ENCODE measurements at regions not wholly inside any gene's neighbourhood (a gene's known extent, or its start where the extent isn't known, plus 50 kb on each side); places are given as distances from the start of the nearest gene placed in this dataset.

DNA sequence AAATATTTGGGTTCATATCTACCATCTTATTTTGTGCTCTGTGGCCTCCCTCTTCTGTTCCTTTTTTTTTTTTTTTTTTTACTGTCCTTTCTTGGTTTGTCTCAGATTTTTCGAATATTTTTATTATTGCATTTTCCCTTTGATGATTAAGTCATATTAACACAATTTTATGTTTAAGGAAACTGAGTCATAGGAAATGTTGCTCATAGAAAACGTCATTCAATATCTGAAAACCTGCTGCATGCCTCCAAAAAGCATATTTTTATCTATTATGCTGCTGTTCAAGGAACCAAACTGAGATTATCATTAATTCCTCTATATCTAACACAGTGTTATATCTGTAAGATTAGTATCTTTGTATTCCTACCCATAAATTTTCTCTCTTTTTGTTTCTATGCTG lies 614.3 kb upstream of the SLC8A1 start:
- DNase-seq (ENCODE audit: low spot score), result no peak

GRCh38 chr2:41068740-41069139 lies 616.9 kb upstream of the SLC8A1 start:
- no peak for DNase-seq (ENCODE audit: low spot score)

DNA sequence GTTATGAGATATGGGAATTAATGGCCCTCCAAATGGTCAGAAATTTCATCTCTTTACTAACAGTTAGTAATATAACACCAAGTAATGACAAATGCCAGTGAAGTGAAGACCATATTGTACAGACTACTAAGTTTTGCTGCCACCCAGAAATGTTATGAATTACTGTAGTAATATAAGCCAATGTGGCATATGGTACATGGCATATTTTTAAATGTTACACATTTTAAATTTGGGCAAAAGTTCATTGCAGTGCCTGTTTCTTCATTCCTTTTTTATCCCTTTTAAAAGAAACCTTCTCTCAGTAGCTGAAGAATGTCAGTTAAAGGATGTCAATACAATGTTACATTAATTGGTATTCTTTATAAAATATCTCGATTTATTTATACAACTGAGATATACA lies 626.5 kb upstream of the SLC8A1 start:
- no peak for DNase-seq (ENCODE audit: low spot score)

DNA sequence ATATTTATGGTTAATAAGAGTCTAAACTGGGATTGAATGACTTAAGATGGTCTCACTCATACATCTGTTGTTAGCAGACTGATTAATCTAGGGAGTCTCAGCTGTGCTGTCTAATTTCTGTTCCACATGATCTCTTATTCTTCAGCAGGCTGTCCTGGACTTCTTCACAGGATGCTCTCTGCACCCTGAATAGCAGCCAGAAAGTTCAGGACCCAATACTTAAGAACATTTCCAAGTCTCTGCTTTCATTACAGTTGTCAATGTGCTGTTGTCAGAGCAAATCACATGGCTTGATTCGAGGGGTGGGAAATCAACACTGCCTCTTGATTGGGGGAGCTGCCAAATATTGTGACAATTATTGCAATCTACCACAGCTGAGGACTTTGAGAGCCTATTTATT lies 627.1 kb upstream of the SLC8A1 start:
- no peak for DNase-seq (ENCODE audit: low spot score)

DNA sequence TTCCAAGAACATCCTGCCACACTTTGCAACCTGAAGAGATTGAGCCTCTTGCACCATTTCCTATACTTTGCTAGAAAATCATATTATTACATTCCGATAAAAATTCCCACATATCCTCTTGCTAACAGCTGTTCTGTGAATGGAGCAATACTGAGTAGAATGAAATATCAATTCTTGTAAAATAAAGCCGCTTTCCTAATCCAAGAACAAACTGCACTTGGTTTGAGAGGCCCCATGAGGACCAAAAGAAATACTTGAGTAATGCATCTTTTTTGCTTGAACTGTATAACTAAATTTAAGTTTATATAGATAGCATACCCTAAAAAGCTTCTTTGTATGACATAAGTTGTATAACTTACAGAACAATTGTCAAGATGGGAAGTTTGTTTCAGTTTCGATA lies 632.4 kb upstream of the SLC8A1 start:
- no peak for DNase-seq (ENCODE audit: low spot score)

DNA sequence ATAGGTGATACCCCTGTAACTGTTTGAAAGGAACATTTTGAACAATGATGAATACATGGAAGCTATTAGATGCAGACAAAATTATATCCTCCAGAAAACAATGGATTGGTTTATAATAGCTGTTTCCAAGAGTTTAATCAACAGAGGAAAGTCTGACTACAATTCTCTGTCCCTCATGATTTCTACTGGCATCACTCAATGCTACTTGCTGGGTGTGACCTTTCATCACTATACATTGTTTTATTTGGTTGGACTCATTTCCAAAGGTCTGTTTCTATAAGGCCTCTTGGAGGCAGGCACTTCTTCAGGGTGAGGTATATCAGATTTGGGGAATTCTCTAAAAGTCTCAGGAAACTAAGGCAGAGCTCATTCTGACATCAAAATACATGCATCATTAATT lies 636.1 kb upstream of the SLC8A1 start:
- no peak for DNase-seq (ENCODE audit: low spot score)

GRCh38 chr2:41101281-41101680 lies 649.4 kb upstream of the SLC8A1 start:
- no peak for DNase-seq (ENCODE audit: low spot score)

GRCh38 chr2:41109744-41110143 lies 657.9 kb upstream of the SLC8A1 start:
- DNase-seq (ENCODE audit: low spot score), result no peak

GRCh38 chr2:41111836-41112627 lies 660.1 kb upstream of the SLC8A1 start:
- no peak for DNase-seq (ENCODE audit: low spot score)

GRCh38 chr2:41116106-41116797 lies 664.4 kb upstream of the SLC8A1 start:
- no peak for DNase-seq (ENCODE audit: low spot score)

- DNase-seq (ENCODE audit: low spot score), result no peak
These were observed 667.6 kb upstream of the SLC8A1 start for GRCh38 chr2:41119489-41119888.

- no peak for DNase-seq (ENCODE audit: low spot score)
These were observed 671.5 kb upstream of the SLC8A1 start for GRCh38 chr2:41123341-41123740.

DNA sequence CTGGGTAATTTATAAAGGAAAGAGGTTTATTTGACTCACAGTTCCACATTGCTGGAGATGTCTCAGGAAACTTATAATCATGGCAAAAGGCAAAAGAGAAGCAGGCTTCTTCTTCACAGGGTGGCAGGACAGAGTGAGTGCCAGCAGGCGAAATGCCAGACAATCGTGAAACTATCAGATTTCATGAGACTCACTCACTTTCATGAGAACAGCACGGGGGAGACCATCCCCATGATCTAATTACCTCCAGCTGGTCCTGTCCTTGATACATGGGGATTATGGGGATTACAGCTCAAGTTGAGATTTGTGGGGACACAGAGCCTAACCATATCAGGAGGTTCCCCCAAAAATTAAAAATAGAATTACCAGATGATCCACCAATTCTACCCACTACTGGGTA lies 675.5 kb upstream of the SLC8A1 start:
- no peak for DNase-seq (ENCODE audit: low spot score)

DNA sequence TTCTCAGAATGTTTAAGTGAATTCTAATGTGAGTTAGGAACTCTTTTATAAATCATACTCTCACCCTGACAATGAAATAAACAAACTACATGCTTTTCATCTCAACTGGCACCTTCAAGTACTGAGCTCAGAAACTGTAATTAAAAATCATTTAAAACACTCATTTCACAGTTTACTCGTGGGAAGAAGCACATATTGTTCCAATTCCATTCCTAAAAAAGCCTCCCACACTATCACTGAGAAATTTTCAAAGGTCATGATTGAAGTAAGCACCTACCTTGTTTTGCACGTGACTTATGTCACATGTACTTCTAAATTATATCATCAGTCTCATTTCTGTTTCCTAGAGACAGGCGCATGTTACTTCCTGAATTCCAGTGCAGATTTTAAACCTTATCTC lies 678.1 kb upstream of the SLC8A1 start:
- no peak for DNase-seq (ENCODE audit: low spot score)

DNA sequence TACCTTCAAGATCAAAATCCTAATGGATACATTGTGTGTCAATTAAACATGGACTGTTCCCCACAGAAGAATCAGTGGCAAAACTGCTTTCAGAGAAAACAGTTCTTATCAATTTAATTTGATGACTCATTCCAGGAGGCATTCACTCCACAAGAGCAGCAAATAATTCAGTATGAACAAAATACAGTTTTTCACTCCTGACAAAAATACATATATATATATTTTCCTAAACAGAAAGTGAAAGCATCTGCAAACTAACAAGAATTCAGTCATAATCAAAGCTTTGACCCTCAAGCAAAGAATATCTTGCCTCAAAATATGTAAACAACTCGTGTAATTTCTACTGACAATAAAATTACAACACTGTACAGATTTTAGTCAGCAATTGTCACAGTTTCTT lies 685.1 kb upstream of the SLC8A1 start:
- no peak for DNase-seq (ENCODE audit: low spot score)

GRCh38 chr2:41141146-41141791 lies 689.4 kb upstream of the SLC8A1 start:
- DNase-seq (ENCODE audit: low spot score), result no peak

- no peak for DNase-seq (ENCODE audit: low spot score)
These were observed 690.6 kb upstream of the SLC8A1 start for GRCh38 chr2:41142478-41142877.

GRCh38 chr2:41145066-41145465 lies 693.2 kb upstream of the SLC8A1 start:
- DNase-seq (ENCODE audit: low spot score), result no peak

GRCh38 chr2:41149054-41149453 lies 697.2 kb upstream of the SLC8A1 start:
- DNase-seq (ENCODE audit: low spot score), result no peak

DNA sequence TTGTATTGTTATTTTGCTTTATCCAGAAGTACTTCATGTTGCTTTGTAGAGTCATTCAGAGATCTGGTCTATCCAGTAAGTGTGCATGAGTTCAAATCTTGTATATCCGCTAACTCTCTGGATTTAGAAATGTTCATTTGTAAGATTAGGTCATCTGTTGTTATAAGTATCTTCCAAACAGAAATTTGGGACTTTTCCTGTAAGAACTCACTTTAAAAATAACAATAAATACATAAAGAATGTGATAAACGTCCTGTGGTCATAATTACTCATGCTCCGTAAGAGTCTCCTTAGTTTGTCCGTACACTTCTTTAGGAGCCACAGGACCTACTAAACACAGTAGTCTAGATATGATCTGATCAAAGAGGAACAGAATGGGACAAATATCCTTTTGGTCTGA lies 699.9 kb upstream of the SLC8A1 start:
- no peak for DNase-seq (ENCODE audit: low spot score)

- DNase-seq (ENCODE audit: low spot score), result no peak
These were observed 700.4 kb upstream of the SLC8A1 start for GRCh38 chr2:41152318-41152717.

DNA sequence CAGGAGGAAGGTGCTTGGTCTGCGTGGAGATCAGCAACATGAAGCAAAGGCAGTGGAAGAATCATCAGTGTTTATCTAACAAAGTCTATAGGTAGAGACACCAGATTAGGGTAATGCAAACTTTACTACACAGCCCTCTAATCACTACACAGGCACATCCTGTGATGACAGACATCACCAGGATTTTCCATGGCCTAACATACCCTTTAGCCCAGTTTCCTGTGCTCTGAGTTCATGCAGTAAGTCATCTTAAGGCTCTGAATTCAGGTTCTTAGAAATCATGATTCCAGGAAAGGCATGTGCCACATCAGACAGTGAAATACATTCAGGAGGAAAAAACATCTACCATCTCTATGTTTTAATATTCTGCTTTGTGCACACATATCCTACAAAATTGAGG lies 708.5 kb upstream of the SLC8A1 start:
- DNase-seq (ENCODE audit: low spot score), result no peak

DNA sequence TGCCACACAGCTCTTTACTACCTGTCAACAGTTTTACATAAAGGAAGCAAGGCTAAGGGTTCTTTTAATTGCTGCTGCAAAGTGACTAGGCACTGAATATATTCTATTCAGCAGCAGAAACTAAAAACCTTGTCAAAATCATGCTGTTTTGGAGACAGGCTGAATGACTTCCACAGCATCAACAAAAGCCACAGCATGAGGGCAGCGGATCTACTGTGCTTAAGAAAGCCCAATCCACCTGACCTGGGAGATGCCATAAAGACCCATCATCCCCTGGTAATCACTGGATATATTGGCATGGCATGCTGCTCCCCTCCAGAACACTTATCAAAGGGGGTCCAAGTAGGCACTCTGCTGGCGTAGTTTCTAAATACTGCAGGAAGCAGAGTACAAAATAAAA lies 715.1 kb upstream of the SLC8A1 start:
- DNase-seq (ENCODE audit: low spot score), result no peak
